ENCODE measurements at regions not wholly inside any gene's neighbourhood (a gene's known extent, or its start where the extent isn't known, plus 50 kb on each side); places are given as distances from the start of the nearest gene placed in this dataset.
A peak's percentile ranks its signal among the peaks of the same experiment; 100 is the strongest.

DNA sequence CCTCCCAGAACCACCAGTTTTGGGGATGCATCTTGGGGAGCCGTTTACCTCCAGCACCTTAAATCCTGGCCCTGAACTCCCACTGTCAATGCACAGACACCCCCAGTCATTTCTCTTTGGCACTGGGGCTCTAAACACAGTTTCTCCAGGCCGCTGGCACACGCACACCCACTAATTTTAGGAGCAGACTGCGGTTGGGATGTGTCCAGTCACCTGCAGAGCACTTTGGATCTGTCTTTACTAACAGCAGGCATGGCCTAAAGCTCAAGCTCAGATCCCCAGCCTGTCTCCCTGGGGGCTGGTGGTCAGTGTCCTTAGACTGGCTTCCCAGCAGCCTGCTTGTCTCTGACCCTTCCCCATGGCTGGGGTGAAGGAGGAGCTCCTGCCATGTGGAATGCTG is 49.9 kb downstream of the SYNE3 start:
- no peak for DNase-seq (ENCODE audit: low spot score)

DNA sequence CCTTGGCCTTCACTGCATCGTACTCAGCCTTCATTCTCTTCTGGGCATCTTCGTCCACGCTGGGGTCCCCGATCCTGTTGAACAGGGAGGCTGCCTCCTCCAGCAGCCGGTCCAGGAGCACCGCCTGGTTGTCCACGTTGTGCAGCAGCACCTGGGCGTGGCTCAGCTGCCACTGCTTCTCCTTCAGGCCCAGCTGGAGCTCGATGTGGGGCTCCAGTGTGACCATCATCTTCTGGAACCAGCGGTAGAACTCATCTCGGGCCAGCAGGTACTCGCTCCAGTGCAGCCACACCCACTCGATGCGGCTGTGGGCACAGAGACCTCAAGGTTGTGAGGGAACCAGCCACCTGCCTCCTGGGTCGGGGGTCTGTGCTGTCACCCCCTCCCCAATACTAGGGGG is 50.5 kb downstream of the SYNE3 start:
- DNase-seq (ENCODE audit: low spot score), result no peak

DNA sequence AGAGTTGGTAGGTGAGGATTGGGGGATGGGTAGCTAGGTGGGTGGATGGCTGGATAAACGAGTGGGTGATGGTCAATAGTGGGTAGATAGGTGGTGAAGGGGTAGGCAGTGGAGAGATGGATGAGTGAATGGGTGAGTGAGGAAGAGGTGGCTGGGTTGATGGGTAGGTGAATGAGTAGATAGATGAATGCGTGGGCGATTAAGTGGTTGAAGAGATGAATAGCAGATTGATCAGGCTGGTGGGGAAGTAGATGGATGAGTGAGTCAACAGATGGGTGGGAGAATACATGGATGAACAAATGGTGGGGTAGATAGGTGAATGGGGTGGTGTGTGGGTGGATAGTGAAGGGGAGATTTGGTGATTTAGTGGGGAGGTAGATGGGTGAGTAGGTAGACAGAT is 51.1 kb downstream of the SYNE3 start:
- DNase-seq (ENCODE audit: low spot score), result no peak

DNA sequence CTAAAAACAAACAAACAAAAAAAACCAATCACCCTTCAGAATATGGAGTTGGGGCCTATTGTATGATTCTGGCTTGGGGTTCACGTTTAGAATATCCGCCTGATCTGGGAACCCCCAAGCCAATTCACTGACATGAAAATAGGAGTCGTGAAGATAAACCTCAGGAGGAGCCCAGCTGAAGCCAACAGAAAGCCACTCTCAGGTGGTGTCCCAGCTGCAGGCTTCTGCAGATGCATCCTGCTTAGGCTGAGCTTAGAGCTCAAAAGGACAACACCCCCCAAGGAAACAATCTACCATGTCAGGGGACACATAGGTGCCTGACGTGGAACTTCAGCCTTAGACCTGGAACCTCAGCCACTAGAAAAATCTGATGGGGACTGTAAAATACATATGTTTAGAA is 51.9 kb downstream of the SYNE3 start:
- DNase-seq (ENCODE audit: low spot score), result no peak

DNA sequence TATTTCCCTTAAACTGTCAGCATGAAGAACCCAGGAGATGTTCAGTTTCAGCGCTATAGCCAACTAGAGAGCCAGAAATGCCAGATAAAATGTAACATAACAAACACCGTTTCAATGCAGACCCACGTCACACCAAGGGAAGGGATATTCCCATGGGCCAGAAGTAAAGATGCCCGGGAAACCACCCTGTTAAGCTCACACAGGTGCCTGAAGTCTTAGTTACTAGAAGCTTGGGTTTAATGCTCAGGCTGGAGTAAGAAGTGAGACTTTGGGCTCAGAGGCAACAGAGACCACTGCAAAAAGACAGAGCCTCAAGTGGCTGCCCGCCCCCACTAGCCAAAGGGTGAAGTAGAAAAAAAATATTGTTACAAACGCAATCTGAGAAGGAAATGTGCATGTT is 52.3 kb downstream of the SYNE3 start:
- no peak for DNase-seq (ENCODE audit: low spot score)

DNA sequence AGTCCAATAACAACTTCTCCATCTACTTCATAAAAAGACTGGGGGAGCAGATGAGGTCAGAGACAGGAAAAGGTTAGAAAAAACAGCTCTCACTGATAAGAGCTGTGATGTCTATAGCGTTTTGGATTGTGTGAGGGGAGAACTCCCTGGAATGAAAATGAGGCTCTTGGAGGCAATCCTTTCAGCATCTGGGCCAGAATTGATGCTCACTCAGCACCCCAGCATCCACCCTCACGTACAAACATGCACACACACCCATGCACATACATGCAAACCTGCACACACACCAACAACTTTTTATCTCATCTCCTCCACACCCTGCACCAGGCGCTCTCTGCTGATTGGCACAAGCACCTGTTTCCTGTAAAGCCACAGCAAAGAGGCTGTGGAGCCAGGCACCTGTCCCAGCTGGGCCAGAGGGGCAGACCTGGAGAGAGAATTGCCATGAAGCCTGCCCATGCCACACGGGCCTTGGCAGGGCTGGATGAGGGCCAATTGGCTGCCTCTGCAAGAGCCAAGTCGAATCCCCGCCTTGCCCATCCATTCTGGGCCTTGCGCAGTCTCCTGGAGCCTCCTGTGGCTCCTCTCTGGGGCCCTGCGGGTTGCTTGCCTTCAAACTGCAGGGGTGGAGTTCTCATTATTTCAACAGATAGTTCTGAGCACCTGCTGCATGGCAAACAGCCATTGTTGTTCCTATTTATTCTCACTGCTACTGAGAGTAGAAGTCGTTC is 53.1 kb downstream of the SYNE3 start:
- DNase-seq (ENCODE audit: low spot score), result no peak

DNA sequence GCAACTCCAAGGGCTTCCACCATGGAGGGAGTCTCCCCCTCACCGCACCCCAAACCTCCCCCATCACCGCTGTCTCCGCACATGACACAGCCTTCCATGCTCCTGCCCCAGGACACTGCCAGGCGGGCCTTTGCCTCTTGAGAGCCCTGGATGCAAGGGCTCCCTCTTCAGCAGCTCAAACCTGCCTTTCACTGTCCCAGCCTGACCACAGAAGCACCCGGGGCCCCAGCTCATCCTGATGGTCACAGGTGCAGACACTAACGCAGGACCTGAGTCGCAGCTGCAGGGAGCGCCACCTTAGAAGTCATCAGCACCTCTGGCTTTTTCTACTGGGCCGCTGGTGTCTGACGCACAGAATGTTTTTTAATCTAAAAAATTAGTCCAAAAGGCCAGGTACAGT is 54.0 kb downstream of the SYNE3 start:
- no peak for DNase-seq (ENCODE audit: low spot score)

DNA sequence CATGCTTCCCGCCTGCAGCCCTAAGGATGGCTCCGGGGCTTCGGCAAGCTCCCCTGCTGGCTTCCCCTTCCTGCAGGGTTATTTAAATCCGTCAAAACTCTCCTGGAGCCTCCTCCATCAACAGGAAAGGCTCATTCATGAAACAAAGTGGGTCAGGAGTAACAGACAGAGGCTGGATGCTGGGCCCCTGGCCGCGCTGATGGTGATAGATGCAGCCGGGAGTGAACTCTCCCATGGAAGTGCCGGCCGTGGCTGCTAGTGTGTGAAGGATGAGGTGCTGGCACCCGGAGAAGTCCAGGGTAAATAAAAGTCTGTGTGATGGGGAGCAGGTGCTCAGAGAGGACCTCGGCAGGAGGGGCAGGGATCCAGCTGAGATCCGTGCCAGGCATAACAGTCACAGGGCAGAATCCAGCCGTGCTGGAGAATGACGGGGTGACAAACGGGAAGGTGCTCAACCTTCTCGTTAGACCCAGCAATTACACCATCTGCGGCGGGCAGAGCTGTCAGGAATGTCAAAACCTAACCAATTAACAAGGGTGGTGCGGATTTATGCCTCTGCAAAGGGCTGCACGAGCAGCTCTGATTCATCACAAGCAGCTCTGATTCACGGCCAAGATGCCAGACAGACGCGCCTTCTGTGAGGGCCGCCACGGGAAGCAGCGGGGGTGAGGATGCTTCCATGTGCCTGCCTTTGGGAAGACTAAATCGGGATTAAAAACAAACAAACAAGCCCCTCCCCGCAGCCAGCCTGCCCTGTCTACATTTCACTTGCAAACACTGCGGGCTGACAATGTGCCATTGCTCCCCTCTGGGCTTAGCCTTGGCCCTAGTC is 55.6 kb downstream of the SYNE3 start:
- peak; percentile 89 for DNase-seq (ENCODE audit: low spot score)

DNA sequence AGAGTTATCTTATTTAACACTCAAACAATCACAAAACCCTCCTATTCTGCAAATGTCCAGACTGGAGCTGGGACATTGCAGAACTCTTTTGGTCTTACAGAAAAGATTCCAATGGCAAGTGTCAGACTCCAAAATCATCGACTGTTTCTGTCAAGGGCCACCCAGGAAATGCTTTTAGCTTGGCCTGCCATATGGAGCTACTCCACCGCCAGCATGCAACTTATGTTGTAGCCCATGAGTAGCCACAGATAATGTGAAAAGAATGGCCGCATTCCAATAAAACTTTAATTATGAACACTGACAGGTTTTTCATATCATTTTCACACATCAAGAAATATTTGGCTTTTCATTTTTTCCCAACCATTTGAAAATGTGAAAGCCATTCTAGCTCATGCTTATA is 57.5 kb downstream of the SYNE3 start:
- DNase-seq (ENCODE audit: low spot score), result no peak

DNA sequence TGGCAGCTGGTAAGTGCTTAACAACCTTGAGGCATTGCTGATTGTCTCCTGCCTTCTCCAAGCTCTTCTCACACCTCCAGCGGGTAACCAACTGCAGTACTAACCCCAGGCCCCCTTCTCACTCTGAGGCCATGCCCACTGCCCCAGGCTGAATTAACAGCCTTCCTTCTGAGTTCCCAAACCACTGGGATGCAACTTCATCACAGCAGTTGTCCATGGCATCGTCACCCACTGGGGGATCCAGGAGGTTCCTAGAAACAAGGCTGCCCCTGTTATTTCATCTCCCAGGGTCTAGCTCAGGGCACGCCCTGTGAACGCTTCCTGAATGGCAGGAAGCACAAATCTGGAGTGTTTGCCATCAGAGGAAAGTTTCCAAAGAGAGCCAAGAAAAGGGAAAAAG is 58.0 kb downstream of the SYNE3 start:
- no peak for DNase-seq (ENCODE audit: low spot score)

DNA sequence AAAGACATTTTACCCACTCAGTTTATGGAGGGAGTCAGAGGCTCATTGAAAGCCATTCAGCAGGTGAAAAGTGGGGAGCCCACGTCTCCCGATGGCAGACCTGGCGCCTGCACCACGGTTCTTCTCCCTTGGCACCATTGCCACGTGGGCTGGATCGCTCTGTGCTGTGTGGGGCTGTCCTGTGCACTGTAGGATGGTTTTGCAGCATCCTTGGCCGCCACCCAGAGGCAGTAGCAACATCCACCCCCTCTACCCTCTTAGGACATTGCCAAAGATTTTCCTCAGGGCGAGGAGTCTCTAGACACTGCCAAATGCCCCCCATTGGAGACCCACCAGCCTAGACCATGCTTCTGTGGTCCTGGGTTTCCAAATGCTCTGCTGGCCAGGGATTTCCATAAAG is 60.2 kb downstream of the SYNE3 start:
- peak; percentile 47 for DNase-seq (ENCODE audit: low spot score)

DNA sequence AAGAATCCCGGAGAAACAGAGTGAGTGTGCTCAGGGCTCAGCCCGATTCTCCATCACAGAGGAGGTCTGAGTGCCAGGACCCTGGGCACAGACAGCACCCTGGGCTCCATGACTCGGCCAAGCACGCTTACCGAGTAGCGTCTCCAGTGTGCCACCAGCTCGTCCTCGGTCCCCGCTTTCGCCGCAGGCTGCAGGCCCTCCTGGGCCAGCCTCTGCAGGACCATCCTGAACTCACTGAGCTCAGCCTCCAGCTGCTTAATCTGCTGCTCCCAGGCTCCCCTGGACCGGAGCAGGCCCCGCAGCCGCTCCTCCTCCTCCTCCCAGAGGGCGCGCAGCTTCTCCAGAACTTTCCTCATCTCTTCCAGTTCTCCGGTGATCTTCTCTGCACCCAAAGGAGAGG is 61.2 kb downstream of the SYNE3 start:
- no peak for DNase-seq (ENCODE audit: low spot score)

DNA sequence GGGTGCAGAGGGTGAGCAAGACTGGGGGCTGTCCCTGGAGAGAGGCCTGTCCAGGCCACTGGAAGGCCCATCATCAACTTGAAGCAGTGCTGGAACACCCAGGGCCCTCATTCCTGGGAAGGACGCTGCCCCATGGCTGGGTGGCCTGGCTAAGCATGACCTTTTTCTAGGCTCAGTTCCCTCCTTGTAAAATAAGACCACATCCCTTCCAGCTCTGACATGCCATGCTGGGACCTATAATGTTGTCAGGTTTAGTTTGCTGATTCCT is 62.8 kb downstream of the SYNE3 start:
- DNase-seq (ENCODE audit: low spot score), result no peak

DNA sequence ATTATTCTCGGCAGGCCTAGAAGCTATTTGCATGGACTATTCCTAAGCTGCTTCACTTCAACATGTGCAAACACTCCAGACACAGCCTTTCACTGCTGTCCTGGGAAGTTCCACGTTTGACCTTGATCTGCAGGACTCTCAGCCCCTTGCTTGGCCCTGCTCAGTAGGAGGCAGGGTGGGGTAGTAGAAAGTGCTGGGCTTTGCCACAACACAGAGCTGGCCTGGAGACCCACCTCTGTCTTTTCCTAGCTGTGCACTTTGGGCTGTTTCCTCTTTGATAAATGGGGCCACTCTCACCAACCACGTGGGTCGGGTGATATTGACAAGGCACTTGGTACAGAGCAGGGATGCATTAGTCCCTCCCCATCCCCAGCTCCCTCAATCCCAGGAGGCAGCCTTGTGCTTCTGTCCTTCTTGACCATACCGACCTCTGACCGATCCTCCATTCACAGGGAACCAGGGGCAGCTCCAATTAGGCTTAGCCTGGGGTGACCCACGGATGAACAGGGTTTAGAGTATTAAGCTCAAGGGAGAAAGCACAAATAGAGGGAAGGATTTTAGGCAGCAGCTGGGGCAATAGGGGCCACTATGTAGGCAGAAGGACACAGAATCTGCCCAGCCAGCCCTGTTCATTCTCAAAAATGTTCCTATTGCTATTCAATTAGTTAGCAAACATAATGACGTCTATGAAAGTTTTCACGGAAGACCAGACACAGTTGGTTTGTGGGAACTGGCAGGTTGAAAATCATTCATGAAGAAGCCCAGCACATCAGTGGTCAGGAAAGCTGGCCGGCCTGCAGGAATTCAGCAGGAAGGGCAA is 63.3 kb downstream of the SYNE3 start:
- DNase-seq (ENCODE audit: low spot score), result no peak

DNA sequence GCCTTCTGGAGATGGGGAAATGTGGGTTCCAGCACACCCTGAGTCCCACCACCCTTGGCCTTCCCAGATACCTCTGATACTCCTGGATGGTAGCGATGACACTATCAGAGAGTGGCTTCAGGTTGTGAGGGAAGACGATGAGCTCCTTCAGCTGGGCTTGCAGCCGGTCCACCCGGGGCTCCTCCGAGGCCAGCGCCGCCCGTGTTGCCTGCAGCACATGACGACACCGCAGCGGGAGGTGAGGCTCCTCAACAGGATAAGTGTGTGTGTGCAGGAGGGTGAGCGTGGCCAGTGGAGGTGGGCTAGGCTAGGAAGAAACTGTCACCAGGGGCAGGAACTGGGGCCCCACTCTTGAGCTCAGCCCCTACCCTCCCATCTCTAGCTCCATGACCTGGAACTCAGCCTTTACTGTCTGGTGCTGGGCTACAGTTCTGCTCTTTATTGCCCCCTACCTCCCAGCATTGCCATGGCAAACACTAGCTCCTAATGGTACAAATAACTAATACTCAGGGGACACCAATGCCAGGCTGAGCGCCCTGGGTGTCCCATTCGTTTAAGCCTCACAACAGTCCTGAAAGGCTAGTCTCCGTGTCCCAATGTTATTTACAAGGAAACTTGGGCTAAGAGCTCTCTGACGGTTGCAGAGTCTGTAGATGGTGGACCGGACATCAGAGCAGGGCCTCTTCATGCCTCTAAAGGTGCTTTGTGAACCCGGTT is 64.1 kb downstream of the SYNE3 start:
- DNase-seq (ENCODE audit: low spot score), result peak; percentile 49

DNA sequence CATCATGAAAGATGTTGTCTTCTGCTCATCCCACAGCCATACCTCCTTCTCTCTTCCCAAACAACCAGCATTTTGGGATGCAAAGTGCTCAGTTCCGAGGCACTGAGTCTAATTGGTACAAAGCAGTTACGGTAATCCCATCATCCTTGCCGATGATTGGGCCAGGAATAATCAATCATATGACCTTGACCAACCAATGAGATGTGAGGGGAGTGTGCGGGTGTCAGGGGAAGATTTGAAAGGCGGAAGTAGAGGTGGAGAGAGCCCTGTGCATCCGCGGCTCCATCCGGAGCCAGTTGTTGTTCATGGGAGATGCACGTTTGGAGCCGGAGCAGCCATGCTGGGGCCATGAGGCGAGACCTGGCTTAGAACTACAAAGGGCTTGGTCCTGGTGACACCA is 67.3 kb downstream of the SYNE3 start:
- no peak for DNase-seq (ENCODE audit: low spot score)

DNA sequence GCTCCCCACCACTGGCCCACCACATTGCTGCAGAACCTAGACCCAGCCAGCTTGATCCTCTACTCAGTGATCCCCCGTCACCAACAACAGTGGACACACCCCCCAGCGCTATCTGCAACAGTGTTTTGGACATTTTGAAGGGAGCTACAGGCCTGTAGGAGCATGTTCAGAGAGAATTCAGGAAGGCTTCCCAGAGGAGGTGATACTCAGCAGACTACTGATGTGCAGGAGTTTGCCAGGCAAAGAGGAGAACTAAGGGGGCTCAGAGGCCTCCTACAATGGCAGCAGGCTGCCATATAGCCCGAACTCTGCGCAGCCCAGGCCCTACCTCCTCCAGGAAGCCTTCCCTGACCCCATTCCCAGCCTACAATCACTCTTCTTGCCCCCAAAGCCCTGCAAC is 70.0 kb downstream of the SYNE3 start:
- DNase-seq (ENCODE audit: low spot score), result no peak

DNA sequence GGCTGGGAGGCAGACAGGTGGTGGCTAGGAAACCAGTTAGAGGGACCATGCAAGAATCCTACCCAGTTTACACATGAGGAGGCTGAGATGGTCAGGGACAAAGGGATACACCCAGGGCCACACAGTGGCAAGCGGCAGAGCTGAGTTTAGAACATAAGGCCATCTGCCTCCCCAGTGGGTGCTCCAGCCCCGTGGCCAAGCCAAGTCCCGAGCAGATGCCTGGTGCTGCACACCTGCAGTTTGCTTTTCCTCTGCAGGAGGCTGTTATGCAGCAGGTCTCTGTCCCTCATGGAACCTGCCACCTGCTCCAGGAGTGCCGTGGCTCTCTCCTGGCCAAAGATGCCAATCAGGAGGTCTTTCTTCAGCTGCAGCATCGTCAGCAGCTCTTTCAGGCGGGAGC is 70.8 kb downstream of the SYNE3 start:
- no peak for DNase-seq (ENCODE audit: low spot score)

DNA sequence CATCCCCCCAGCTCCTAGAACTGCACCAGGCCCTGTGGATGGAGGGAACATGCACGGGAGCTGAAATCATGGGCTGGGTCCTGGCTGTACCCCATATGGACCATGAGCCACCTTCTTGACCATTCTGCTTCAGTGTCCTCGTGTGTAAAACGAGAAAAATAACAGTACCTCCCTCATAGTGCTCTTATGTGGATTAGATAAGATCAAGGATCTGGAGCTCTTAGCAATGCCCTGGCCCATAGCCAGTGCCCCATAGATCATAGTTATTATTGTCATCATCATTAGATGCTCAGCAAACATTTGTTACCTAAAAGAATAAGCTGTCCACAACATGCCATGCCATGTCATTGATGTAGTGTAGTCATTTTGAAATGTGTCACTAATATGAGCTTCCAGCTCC is 71.3 kb downstream of the SYNE3 start:
- no peak for DNase-seq (ENCODE audit: low spot score)

DNA sequence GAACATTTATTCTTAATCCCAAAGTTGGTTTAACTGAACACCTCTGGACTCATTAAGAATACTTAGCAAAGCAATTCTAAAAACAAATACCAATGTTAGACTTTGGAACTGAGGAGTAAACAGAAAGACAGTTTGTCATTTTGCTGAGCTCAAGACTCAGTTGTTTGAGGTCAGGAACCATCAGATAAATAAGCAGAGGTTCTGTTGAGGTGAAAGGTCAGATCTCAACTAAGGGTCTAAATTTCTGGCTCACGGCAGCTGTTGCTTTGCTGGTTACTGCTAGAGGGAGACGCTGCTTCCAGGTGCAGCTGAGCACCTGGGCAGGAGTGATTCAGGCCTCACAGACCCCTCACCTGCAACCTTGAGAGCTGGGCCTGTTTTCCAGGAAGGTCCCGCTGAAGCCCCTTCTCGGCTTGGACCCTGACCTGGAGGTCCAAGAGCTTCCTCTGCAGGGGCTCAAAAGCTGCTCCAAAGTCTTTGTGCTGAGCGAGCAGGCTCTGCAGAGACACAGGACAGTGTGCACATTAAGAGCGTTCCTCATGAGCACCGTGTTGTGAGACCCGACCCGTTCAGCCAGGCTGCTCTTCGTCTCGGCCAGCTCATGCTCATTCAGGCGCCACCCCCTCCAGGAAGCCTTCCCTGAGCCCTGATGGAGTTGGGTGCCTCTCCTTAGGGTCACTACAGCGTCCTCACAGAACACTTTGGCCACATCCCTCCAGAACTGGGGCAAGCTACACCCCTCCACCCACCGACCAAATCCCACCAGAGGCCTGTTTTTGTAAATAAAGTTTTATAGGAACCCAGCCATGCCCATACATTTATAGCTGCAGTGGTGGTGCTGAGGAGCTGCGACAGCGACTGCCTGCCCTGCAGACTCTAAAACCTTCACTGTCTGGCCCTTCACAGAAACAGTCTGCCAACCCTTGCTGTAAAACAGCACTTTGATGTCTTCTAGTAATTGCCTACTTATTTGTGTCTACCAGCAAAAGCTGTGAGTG is 72.0 kb downstream of the SYNE3 start:
- no peak for DNase-seq (ENCODE audit: low spot score)

DNA sequence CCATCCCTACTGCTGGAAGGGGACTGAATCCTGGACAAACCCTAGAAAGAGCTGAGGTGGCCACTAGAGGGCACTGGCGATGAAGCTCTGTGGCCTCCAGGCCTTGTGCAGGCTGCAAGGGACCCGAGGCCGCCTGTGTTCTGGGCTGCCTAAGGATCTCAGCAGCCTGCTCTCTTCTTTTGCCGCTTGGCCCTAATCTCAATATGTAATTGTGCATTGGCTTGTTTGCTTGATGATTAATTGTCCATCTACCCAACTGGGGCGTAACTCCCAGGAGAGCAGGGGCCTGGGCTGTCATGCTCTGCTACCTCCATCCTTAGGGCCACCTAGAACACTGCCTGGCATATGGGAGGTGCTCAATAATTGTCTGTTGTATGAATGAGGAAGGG is 73.8 kb downstream of the SYNE3 start:
- DNase-seq (ENCODE audit: low spot score), result peak; percentile 93
